Effector CD8-positive, alpha-beta T cell (primary cell): ENCODE measurements at regions not wholly inside any gene's neighbourhood (a gene's known extent, or its start where the extent isn't known, plus 50 kb on each side); places are given as distances from the start of the nearest gene placed in this dataset.

ENCODE experiments used
- DNase-seq: peaks from one replicate; lab custom pipeline; 2025; lab: John Stamatoyannopoulos, UW

DNA sequence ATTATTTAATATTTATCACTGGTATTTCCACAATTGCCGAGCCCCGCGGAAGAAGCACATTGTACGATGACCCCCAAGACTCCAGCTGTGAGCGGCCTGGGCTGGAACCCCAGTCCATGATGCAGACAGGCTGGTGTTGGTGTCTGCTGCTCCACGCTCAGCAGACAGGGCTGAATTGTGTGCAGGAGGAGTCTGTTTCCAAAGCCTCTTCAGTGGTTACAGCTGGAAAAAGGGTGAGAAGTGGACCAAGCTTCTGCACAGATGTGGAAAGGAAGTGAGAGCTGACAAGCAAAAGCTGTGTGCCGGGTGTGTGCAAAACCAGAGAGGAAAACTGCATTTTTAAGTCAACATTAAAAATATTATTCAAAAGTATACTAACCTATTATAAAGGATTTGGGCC, 500.4 kb downstream of the GALR1 start:
- no peak for DNase-seq

GRCh38 chr18:77754475-77755044, 504.9 kb downstream of the GALR1 start:
- DNase-seq = no peak

- no peak for DNase-seq
Measured at GRCh38 chr18:77755187-77755586, 505.5 kb downstream of the GALR1 start.

GRCh38 chr18:77761332-77761731, 511.7 kb downstream of the GALR1 start:
- no peak for DNase-seq

- DNase-seq = no peak
Measured at GRCh38 chr18:77762014-77762413, 512.4 kb downstream of the GALR1 start.

DNA sequence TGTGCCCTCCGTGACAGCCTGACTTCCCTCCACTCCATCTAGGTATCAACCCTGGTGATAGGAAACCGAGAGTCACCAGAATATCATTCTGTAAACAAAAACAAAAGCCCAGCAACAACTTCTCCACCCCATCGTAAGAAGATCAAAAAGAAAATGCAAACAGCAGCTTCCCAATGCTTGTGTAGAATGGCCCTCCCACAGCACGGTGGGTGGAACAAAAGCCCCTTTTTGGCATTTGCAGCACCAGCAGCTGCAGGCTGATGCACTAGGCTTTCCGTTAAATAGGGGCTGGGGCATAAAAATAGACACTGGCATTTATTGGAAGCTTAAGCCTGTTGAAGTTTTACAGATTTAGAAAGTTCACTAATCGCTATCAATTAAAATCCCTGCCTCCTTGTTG, 513.0 kb downstream of the GALR1 start:
- no peak for DNase-seq

DNA sequence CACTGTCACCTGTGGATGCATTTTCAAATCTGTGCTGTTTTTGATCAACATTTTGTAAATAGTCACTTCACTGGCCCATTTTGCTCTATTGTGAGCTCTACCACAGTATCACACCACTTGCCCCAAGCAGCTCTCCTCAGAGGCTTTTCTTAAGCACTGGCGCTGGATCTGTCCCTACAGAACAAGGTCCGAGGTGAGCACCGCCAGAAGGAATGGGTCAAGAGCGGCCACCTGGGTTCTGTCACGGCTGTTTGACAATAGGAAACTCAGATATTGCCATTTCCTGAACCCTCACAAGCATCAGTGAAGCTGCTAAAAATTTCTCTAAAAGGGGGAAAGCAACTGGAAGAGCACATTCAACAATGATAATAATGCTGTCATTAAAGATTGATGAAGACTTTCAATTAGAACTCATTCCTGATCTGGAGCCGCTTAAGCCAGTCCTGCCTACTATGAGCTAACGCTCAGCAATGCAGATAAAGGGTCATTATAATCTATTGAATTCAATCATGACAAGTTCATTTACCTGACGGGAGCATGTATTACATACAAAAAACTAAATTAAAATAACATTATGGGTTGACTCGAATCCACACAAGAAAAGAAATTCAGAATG, 514.0 kb downstream of the GALR1 start:
- no peak for DNase-seq

GRCh38 chr18:77765468-77765867, 515.8 kb downstream of the GALR1 start:
- DNase-seq = no peak

DNA sequence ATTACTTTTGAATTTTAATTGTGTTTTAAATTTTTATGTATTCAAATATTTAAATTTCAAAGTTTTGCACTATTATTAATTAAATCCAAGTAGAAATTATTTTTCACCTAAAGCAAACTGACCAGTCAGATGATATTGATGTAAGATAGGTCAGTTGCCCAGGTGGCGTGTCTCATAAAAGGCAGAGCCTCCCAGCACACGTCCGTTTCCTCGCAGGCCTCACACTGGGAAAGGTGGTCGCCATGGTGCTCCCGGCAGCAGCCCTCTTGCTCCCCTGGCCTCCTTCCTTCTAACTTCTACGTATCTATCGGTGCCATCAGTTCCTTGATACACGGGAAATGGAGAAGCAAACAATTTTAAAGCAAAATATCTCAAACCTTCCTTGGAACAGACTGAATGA, 516.8 kb downstream of the GALR1 start:
- no peak for DNase-seq

DNA sequence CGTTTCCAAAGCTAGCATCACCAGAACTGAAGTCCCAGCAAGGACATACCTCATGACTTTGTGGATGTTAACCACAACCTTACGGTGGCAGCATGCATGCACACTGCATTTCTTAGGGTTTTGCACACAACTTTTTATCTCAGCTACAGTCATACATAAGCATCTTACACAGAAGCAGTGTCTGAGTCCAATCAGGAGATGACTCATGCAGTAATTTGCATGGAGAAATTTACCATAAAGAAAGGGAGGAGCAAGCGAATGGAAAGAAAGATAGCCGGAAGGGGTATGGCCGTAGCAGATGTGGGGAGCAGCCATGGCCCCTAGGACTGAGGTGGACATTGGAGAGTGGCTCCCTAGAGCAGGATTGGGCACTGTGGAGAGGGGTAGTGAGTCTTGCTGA, 522.5 kb downstream of the GALR1 start:
- no peak for DNase-seq

DNA sequence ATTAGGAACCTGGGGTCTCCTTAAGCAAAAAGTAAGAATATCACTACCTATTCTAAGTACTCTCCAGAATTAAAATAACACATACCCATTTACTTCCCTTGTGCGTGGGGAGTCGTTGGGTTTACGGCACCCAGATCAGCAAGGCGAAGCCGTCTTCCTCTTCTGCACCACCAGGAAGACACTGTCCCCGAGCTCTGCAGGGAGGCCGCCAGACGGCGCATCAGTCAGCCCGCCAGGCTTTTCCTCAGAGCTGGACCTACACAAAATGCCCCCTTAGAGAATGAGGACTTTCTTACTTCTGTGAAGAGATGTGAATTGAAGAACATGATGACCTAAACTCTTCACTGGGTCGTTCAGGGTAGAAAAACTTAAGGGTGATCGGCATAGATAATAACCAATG, 526.5 kb downstream of the GALR1 start:
- no peak for DNase-seq

DNA sequence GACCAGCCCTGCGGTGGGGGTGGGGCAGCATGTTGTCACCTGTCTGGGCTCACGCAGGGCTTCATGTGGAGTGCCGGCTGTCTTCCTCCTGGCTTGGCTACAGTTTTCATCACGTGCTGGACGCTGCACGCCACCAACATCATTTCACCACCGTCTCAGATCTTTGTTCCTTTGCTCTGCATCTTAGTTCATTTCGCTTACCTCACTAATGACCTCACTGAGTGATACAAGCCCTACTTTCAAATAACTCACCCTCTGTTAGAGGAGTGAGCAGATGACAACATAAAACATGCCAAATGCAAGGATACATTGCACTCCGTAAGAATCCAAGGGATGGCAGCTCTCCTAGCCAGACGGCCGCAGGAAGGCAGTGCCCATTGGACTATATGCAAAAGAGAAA, 527.5 kb downstream of the GALR1 start:
- no peak for DNase-seq

DNA sequence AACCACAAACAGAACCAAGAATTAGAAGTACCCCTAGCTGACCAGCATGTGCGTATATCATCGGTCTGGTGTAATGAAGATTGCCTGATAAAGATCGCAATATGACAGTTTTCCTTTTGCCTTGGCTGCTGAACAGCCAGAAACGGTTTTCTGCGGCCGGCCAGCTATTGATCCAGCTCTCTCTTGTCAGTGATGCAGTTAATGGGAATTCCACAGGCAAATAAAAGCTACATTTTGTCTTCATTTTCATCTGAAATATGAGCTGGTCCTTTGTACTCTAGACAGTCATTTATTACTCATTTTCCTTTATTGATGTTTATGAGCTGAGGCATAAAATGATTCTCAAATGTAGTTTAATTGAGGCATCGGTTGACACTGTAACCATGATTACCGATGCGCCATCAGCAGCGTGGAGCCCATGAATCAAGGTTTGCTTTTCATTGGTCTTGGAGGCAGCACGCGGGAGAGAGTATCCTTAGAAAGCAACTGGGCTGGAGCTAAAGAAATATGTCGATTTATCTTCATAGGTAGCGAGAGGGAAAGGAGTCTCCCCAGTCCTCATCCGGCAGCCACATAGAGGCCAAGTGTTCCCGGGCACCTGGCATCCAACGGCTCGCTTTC, 535.2 kb downstream of the GALR1 start:
- no peak for DNase-seq

- no peak for DNase-seq
Measured at GRCh38 chr18:77785415-77785975, 535.8 kb downstream of the GALR1 start.

DNA sequence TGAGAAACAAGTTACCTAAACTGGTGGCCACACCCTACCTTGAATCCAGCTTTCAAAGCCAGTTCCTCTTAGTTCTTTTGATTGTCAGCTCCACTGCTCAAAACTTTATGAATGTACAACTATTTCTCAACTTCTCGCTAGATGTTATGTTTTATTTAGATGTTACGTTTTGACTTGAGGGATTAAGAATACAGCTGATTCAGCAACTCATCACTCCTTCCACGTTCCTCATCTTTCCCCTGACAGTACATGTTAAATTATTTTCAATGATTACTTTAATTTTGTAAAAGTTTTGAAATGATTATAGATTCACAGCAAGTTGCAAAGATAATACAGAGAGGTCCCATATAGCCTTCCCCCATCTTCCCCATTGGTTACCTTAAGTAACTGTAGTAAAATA, 553.4 kb downstream of the GALR1 start:
- DNase-seq = no peak

DNA sequence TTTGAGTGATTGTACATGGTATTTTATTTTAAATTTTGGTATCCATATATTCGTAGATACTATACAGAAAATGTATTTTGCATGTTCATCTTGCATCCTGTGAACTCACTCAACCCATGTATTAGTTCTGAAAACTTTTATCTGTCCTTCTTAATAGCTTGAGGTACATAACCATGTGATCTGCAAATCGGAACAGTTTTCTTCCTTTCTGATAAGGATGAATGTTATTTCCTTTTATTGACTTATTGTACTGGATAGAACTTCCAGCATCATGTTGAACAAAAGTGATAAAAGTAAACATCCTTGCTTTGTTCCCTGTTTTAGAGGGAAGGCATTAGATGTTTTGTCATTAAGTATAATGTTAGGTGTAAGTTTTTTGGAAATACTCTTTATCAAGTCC, 554.7 kb downstream of the GALR1 start:
- no peak for DNase-seq

GRCh38 chr18:77807650-77808049, 558.0 kb downstream of the GALR1 start:
- DNase-seq = no peak

GRCh38 chr18:77811503-77811902, 561.9 kb downstream of the GALR1 start:
- no peak for DNase-seq

DNA sequence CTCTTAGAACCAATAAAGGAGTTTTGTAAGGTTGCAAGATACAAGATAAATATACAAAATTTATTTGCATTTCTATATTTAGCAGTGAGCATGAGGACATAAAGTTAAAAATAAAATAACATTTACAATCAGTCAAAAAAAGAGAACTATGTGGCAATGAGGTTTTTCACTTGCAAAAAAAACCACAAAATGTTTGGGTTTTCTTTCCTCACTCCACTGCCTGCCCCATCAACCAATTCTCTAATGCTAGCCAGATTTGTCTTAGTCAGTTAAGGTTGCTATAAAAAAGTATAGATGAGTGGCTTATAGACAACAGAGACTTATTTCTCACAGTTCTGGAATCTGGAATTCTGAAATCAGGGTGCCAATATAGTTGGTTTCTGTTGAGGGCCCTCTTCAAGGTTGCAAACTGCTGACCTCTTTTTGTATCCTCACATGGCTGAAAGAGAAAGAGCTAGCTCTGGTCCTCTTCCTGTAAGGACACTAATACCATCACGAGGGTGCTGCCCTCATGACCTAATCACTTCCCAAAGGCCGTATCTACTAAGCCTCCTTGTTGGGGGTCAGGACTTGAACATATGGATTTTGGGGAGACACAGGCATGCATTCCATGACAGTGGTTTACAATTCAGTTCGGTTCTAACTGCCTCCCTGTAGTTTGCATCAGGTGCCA, 566.2 kb downstream of the GALR1 start:
- no peak for DNase-seq

DNA sequence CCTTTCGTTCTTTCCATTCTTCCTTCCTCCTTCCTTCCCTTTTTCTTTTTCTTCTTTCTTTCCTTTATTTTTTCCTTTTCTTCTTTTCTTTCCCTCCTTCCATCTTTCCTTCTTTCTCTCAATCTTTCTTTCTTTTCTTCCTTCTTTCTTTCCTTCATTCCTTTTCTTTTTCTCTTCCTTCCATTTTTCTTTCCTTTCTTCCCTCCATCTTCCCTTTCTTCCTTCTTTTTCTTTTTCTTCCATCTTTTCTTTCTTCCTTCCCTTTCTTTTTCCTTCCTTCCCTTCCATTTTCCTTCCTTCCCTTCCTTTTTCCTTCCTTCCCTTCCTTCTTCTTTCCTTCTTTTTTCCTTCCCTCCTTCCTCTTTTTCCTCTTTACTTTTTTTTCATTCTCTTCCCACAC, 568.7 kb downstream of the GALR1 start:
- DNase-seq = no peak

- DNase-seq = no peak
Measured at GRCh38 chr18:77820472-77820871, 570.8 kb downstream of the GALR1 start.

DNA sequence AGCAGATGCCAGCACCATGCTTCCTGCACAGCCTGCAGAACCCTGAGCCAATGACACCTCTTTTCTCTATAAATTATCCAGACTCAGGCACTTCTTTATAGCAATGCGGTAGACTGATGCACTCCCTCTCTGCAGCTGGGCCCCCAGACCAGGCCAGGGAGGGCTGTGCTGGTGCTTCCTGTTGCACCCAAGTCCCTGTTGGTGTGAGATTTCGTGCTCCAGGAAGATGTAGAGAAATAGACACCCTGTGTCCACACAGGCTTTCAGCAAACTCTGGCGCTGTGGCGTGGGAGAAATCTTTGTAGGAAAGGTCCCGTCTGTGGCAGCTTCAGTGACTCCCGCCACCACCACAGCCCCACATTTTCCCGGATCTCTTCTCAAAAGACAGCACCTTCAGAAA, 572.2 kb downstream of the GALR1 start:
- DNase-seq = no peak

- DNase-seq = no peak
Measured at GRCh38 chr18:77822632-77823031, 573.0 kb downstream of the GALR1 start.
